Skeletal muscle tissue (tissue), 3 donors: ENCODE measurements at regions not wholly inside any gene's neighbourhood (a gene's known extent, or its start where the extent isn't known, plus 50 kb on each side); places are given as distances from the start of the nearest gene placed in this dataset.
"Not testable (repeated sequence)": the region's sequence is repeated elsewhere in the genome, so short reads cannot be mapped to it uniquely, and the experiment has no call there.

Experiments used
- H3K27ac ChIP-seq: one replicate; pipeline ENCODE4 v1.7.0; 2013; ENCODE audit warnings: mild to moderate bottlenecking, low read depth, low read length, inconsistent platforms
- H3K27me3 ChIP-seq, 3 donors: one replicate each; pipeline ENCODE4 v1.7.0; 2013; ENCODE audit warnings: low read length in 3 of 3; ENCODE audit not compliant: control insufficient read depth in 3 of 3, insufficient read depth in 3 of 3
- H3K36me3 ChIP-seq, 3 donors: one replicate each; pipeline ENCODE4 v1.7.0; 2013; ENCODE audit warnings: low read length in 3 of 3; ENCODE audit not compliant: control insufficient read depth in 3 of 3, insufficient read depth in 3 of 3
- H3K4me1 ChIP-seq, 3 donors: one replicate each; pipeline ENCODE4 v1.7.0; 2013; ENCODE audit warnings: low read length in 3 of 3, mild to moderate bottlenecking in 3 of 3; ENCODE audit not compliant: control insufficient read depth in 3 of 3, insufficient read depth in 3 of 3
- H3K4me3 ChIP-seq, 3 donors: one replicate each; pipeline ENCODE4 v1.7.0; 2013; ENCODE audit warnings: low read length in 3 of 3
- H3K9ac ChIP-seq, 3 donors: one replicate each; pipeline ENCODE4 v1.7.0; 2013; ENCODE audit warnings: low read length in 3 of 3, mild to moderate bottlenecking in 3 of 3, moderate library complexity in 2 of 3, low read depth in 1 of 3
- H3K9me3 ChIP-seq, 3 donors: one replicate each; pipeline ENCODE4 v1.7.0; 2013; ENCODE audit warnings: low read length in 3 of 3; ENCODE audit not compliant: control insufficient read depth in 3 of 3
- donor health status: Osteomylitis.

DNA sequence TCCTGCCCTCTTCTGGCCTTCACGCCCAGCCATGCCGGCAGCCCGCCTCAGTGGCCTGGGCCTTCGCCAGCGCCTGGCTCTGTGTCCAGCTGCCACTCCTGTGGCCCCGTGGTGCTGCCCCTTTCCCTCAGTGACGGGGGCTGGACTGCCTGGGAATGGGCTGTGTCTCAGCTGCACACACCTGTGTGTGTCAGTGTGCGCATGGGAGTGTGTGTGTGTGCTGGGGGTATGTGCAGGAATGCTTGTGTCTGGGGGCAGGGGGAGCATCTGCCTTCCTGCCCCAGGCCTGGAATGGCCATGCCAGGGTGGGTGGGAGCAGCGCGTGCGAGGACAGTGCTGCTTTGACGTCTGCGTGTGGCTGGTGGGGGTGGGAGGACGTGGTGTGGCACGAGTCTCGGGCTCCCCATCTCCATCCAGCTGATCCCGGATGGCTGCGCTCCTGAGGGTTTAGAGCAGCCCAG is 224.9 kb downstream of the TMEM121 start:
- H3K4me1 ChIP-seq, H3K9ac ChIP-seq, H3K27me3 ChIP-seq, H3K9me3 ChIP-seq, H3K36me3 ChIP-seq, H3K4me3 ChIP-seq, H3K27ac ChIP-seq: not testable (repeated sequence)

DNA sequence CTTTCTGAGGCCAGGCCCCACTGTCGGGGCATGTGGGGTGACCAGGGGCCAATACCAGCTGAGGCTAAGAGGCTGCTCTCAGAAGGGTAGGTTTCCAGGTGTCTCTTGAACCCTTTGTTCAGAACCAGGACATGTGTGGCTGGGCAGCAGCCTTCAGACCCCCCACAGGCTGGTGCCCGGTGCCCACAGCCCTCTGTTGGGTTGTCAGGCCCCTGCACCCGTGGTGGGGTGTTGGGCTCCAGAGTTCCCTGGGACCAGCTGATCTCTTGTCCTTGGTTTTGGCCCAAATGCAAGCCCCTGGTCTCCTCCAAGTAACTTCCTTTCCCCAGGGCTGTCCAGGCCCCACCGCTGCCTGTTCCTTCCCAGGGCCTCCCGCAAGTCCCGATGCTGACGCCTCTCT is 226.0 kb downstream of the TMEM121 start:
- not testable (repeated sequence) for H3K27me3 ChIP-seq, H3K4me3 ChIP-seq, H3K9me3 ChIP-seq, H3K27ac ChIP-seq, H3K4me1 ChIP-seq, H3K9ac ChIP-seq, H3K36me3 ChIP-seq

DNA sequence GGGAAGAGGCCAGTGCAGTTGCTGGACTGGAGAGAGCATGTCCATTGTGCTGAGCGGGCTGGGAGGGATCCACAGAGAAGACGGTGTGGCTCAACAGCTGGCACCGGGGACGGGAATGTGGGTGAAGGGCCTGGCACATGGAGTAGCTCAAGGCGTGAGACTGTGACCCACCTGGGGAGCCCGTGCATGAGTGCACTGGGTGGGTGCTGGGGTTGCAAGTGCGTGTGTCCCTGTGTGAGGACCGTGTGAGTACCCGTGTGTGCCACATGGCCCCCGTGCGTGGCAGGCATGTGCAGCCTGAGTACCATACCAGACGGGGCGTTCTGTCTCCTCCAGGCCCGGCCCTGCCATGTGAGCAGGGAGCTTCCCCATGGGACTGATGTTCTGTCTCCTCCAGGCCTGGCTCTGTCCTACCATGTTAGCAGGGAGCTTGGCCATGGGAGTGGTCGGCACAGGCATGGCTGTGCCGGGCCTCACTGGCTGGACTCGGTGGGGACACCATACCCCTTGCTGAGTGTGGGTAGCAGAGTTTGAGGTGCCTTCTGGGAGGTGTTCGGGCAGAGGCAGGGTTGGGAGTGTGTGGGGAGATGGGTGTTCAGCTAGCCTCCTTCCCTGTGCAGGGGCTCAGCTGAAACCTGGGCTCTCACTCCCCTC is 234.4 kb downstream of the TMEM121 start:
- Histone ChIP-seq H3K9ac (no peak overlapping the region), H3K4me1 (no peaks in the 10 kb centered on the region), H3K27ac (no peak overlapping the region), H3K27me3 (peaks cover 4 to 10% (median 4%) of the 10 kb centered on the region in 3 donors), H3K9me3 (peaks cover 0 to 2% (median 0%) of the 10 kb centered on the region in 3 donors), H3K4me3 (no peak overlapping the region), H3K36me3 (no peaks in the 10 kb centered on the region)

DNA sequence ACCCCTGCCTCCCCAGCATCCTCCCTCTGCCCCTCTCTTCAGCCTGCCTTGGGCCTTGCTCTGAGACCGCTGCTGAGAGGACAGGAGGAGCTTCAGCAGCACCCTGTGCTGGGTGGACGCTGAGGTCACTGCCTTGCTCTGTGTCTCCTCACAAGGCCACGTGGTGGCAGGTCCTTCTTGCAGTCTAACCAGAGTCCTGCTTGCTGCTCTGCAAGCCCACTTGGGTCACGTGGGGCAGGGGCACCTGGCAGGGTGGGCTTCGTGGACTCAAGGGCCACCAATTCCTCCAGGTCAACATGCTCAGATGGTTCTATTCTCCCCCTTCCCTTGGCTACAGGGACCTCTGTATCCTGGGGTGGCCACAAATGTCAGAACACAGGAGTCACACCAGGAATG is 235.0 kb downstream of the TMEM121 start:
- not testable (repeated sequence) for H3K9ac ChIP-seq, H3K27me3 ChIP-seq, H3K9me3 ChIP-seq, H3K4me1 ChIP-seq, H3K4me3 ChIP-seq, H3K27ac ChIP-seq, H3K36me3 ChIP-seq

DNA sequence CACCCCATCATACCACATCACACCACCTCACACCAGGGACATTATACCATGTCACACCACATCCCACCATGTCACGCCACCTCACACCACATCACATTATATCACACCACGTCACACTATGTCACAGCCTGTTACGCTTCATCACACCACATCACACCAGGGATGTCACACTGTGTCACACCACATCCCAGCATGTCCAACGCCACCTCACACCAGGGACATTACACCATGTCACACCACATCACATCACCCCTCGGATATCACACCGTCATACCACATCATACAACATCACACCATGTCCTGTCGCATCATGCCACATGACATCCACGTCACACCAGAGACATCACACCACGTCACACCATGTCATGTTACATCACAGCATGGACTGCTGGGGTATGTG is 235.5 kb downstream of the TMEM121 start:
- Histone ChIP-seq H3K9ac (no peak overlapping the region), H3K9me3 (peaks cover 0 to 5% (median 0%) of the 10 kb centered on the region in 3 donors), H3K27me3 (peaks cover 4 to 10% (median 8%) of the 10 kb centered on the region in 3 donors), H3K27ac (no peak overlapping the region), H3K36me3 (no peaks in the 10 kb centered on the region), H3K4me1 (no peaks in the 10 kb centered on the region), H3K4me3 (no peak overlapping the region)

DNA sequence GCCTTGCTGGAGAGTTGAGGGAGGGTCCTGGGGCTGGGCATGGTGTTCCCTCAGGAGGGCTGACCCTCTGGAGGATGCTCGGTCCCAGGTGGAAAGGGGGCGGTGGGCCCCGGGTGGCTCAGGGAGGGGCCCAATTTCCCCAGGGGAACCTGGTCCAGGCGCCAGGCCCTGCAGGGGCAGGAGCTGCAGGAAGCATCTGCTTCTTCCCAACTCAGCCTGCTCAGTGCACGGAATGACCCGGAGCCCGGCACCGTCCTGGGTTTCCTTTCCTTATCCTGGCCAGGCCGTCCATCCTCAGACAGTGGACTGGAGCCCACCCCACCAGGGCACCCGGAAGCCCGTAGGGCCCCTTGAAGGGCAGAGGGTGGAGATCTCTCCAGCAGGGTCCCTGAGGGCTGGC is 235.9 kb downstream of the TMEM121 start:
- not testable (repeated sequence) for H3K4me1 ChIP-seq, H3K9ac ChIP-seq, H3K27me3 ChIP-seq, H3K9me3 ChIP-seq, H3K36me3 ChIP-seq, H3K4me3 ChIP-seq, H3K27ac ChIP-seq

DNA sequence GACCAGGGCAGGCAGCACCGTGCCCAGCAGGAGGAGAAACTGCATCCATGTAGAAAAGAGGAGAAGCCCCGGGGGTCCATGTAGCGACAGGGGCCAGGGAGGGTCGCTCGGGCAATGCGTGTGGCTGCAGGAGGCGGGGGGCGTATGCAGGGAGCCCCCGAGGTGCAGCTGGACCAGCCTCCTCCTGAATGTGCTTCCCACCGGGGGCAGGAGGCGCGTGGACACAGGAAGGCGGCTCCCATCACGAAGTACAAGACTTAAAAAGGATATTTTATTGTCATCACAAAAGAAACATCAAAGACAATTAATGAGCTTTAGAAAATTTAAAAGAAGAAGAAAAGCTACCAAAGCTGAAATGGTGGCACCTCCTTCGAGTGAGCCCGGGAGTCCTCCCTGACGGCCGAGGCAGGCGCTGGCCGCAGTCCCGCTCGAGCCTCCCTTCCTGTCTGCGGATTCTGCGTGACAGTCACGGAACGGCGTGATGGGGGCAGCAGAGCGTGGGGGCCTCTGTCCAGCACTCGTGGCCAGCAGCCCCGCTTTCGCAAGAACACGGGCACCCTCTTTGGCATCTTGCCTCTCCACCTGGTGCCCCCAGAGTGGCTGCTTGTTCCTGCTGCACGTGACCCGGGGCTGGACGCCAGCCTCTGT is 238.0 kb downstream of the TMEM121 start:
- not testable (repeated sequence) for H3K9me3 ChIP-seq, H3K27ac ChIP-seq, H3K27me3 ChIP-seq, H3K9ac ChIP-seq, H3K4me3 ChIP-seq, H3K36me3 ChIP-seq, H3K4me1 ChIP-seq

DNA sequence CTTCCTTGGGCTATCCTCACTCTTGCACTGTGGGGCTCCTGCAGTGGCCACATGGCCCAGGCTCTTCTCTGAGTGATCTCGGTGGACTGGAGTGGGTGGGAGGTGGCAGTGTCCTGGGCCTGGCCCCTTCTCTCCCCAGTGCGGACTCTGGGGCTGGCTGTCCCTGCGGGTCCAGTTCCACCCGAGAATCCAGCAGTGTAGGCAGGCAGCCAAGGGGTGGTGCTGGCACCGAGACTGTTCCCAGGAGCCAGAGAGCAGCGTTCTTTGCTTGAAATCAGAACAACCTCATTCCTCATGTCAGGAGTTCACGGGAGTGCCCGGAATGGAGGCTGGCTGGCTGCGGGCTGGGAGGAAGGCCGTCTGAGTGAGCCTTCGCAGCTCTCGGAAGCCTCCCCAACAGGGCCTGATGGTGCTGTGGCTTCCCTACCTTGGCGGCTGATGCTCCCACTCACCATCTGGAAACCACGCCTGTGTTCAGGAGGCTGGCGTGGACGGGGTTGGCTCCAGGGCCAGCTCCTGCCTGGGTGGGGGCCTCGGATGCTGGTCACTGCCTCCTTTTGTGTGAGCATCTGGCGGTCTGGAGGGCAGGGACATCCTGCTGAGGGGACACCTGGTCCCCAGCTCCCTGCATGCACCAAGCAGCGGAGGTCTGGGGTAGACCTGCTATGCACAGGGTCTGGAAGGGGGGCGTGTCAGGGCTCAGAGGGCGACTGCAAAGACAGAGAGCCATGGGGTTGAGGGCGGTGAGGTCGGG is 238.9 kb downstream of the TMEM121 start:
- not testable (repeated sequence) for H3K9me3 ChIP-seq, H3K9ac ChIP-seq, H3K27ac ChIP-seq, H3K4me1 ChIP-seq, H3K36me3 ChIP-seq, H3K27me3 ChIP-seq, H3K4me3 ChIP-seq

DNA sequence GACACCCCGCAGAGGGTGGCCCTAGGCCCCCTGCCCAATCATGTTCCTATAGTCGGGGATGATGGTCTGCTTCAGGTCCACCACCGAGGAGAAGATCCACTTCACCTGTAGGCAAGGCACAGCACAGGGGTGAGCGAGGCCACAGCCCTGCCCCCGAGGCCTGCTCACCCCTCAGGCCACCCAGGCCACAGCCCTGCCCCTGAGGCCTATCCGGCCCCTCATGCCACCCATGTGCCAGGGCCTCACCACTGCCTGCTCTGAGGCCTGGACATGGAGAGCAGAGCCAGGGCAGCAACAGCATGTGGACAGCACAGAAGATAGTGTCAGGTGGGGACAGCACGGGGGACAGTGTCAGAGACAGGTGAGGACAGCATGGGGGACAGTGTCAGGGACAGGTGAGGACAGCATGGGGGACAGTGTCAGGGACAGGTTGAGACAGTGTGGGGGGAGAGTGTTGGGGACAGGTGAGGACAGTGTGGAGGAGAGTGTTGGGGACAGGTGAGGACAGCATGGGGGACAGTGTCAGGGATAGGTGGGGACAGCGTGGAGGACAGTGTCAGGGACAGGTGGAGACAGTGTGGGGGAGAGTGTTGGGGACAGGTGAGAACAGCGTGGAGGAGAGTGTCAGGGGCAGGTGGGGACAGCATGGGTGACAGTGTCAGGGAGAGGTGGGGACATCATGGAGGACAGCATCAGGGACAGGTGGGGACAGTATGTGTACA is 239.7 kb downstream of the TMEM121 start:
- no peak overlapping the region for H3K9ac ChIP-seq
- peaks cover 0 to 5% (median 3%) of the 10 kb centered on the region in 3 donors for H3K9me3 ChIP-seq
- H3K27me3 ChIP-seq = peaks cover 4 to 5% (median 5%) of the 10 kb centered on the region in 3 donors
- H3K27ac ChIP-seq = no peak overlapping the region
- H3K4me3 ChIP-seq = no peak overlapping the region
- no peaks in the 10 kb centered on the region for H3K36me3 ChIP-seq
- H3K4me1 ChIP-seq = no peaks in the 10 kb centered on the region

DNA sequence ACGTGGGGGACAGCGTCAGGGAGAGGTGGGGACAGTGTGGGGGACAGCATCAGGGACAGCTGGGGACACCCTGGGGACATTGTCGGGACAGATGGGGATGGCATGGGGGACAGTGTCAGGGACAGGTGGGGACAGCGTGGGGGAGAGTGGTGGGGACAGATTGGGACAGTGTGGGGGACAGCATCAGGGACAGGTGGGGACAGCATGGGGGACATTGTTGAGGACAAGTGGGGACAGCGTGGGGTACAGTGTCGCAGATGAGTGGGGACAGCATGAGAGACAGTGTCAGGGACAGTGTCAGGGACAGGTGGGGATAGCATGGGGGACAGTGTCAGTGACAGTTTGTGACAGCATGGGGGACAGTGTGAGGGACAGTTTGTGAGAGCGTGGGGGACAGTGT is 240.9 kb downstream of the TMEM121 start:
- Histone ChIP-seq H3K27me3 (peaks cover 0 to 5% (median 0%) of the 10 kb centered on the region in 3 donors), H3K36me3 (no peaks in the 10 kb centered on the region), H3K4me3 (no peak overlapping the region), H3K27ac (no peak overlapping the region), H3K9me3 (peaks cover 0 to 3% (median 3%) of the 10 kb centered on the region in 3 donors), H3K9ac (no peak overlapping the region), H3K4me1 (no peaks in the 10 kb centered on the region)
